Rectal smooth muscle tissue (tissue), 1 donor: ENCODE measurements at regions not wholly inside any gene's neighbourhood (a gene's known extent, or its start where the extent isn't known, plus 50 kb on each side); places are given as distances from the start of the nearest gene placed in this dataset.
"Not testable (repeated sequence)": the region's sequence is repeated elsewhere in the genome, so short reads cannot be mapped to it uniquely, and the experiment has no call there.

Experiments used
- H3K27ac ChIP-seq: one replicate; pipeline ENCODE4 v1.7.0; 2013; ENCODE audit warnings: low read depth, low read length, inconsistent platforms
- H3K27me3 ChIP-seq: one replicate; pipeline ENCODE4 v1.7.0; 2013; ENCODE audit warnings: low read length; ENCODE audit not compliant: control insufficient read depth, insufficient read depth
- H3K36me3 ChIP-seq: one replicate; pipeline ENCODE4 v1.7.0; 2013; ENCODE audit warnings: low read length; ENCODE audit not compliant: control insufficient read depth, insufficient read depth
- H3K4me1 ChIP-seq: one replicate; pipeline ENCODE4 v1.7.0; 2013; ENCODE audit warnings: low read length; ENCODE audit not compliant: control insufficient read depth, insufficient read depth
- H3K4me3 ChIP-seq: one replicate; pipeline ENCODE4 v1.7.0; 2013; ENCODE audit warnings: low read length
- H3K9ac ChIP-seq: one replicate; pipeline ENCODE4 v1.7.0; 2013; ENCODE audit warnings: low read length

- Histone ChIP-seq H3K27me3 (no peaks in the 10 kb centered on the region), H3K4me1 (no peaks in the 10 kb centered on the region), H3K9ac (no peak overlapping the region), H3K4me3 (no peak overlapping the region), H3K27ac (no peak overlapping the region), H3K36me3 (no peaks in the 10 kb centered on the region)
These were observed 962.0 kb upstream of the NOVA1 start for GRCh38 chr14:27559848-27560247.

GRCh38 chr14:27566843-27567382, 969.1 kb upstream of the NOVA1 start:
- no peaks in the 10 kb centered on the region for H3K36me3 ChIP-seq
- H3K27me3 ChIP-seq: no peaks in the 10 kb centered on the region
- no peak overlapping the region for H3K9ac ChIP-seq
- no peaks in the 10 kb centered on the region for H3K4me1 ChIP-seq
- no peak overlapping the region for H3K27ac ChIP-seq
- H3K4me3 ChIP-seq: no peak overlapping the region

- Histone ChIP-seq H3K4me3 (no peak overlapping the region), H3K27ac (no peak overlapping the region), H3K36me3 (no peaks in the 10 kb centered on the region), H3K9ac (no peak overlapping the region), H3K27me3 (no peaks in the 10 kb centered on the region), H3K4me1 (no peaks in the 10 kb centered on the region)
These were observed 975.2 kb upstream of the NOVA1 start for GRCh38 chr14:27573018-27573417.

DNA sequence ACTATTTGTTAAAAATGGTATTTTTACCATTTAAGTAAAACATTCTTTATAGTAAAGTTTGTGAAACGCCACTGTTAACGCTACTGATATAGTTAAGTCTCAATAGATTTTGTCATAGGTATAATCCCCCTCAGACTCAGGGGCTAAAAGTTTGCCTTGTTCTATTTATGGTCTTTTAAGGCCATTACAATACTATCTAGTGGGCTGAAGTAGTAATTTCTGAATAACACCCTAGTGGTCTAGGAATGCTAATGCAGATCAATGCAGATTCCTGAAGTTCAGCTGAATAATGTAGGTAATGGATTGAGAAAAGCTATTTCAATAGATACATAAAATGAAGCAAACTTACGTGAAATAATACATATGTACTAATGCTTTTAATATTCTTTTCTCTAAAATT, 989.3 kb upstream of the NOVA1 start:
- H3K36me3 ChIP-seq: no peaks in the 10 kb centered on the region
- no peaks in the 10 kb centered on the region for H3K4me1 ChIP-seq
- H3K27ac ChIP-seq: no peak overlapping the region
- no peak overlapping the region for H3K9ac ChIP-seq
- no peaks in the 10 kb centered on the region for H3K27me3 ChIP-seq
- no peak overlapping the region for H3K4me3 ChIP-seq

DNA sequence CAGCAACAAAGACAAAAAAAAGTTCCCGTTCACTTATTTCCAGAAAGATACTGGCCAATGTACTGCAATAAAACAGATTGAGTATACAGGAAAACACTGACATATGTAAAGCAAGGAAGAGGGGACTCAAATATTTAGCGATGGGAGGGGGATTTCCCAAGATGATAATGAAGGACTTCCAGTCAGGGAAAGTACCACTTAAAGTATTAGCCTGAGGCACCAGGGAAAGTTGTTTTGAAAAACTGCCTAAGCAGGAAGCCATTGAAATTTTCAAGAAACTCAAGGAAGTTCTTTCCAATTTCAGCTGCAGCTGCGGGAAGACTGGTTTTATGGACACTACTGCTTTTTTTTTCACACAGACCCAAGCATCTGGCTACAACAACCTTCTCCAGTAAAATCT, 1007.4 kb upstream of the NOVA1 start:
- H3K4me3 ChIP-seq: no peak overlapping the region
- H3K27ac ChIP-seq: no peak overlapping the region
- no peaks in the 10 kb centered on the region for H3K36me3 ChIP-seq
- no peaks in the 10 kb centered on the region for H3K27me3 ChIP-seq
- no peaks in the 10 kb centered on the region for H3K4me1 ChIP-seq
- no peak overlapping the region for H3K9ac ChIP-seq

GRCh38 chr14:27608377-27608776, 1010.5 kb upstream of the NOVA1 start:
- Histone ChIP-seq H3K27me3 (no peaks in the 10 kb centered on the region), H3K27ac (no peak overlapping the region), H3K4me3 (no peak overlapping the region)

GRCh38 chr14:27612121-27612520, 1014.3 kb upstream of the NOVA1 start:
- no peak overlapping the region for H3K27ac ChIP-seq
- no peaks in the 10 kb centered on the region for H3K27me3 ChIP-seq
- no peak overlapping the region for H3K4me3 ChIP-seq
- H3K36me3 ChIP-seq: no peaks in the 10 kb centered on the region
- no peaks in the 10 kb centered on the region for H3K4me1 ChIP-seq
- no peak overlapping the region for H3K9ac ChIP-seq

More at GRCh38 chr14:27608377-27608776, 1010.5 kb upstream of the NOVA1 start:
- Histone ChIP-seq H3K9ac (no peak overlapping the region), H3K4me1 (no peaks in the 10 kb centered on the region), H3K36me3 (no peaks in the 10 kb centered on the region)

DNA sequence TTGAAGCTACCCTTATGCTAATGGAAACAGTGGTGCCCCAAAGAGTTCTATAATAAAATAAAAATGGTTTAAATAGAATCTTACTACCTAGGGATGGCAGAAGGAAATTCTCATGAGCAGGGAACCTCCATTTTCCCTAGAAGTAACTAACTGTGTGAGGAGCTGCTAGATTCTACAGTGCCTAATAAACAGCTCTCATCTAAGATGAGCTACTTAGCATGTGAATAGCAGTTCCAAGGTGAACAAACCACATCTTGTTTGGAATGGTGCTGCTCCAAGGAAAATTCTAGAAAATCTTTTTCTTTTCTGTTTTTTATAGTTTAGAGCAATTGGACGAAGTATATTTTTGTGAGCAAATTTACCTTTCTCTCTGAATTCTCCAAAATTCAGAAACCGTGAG, 1015.3 kb upstream of the NOVA1 start:
- Histone ChIP-seq H3K27me3 (no peaks in the 10 kb centered on the region), H3K9ac (no peak overlapping the region)

GRCh38 chr14:27623782-27624181, 1025.9 kb upstream of the NOVA1 start:
- Histone ChIP-seq H3K4me3 (no peak overlapping the region), H3K36me3 (no peaks in the 10 kb centered on the region), H3K9ac (no peak overlapping the region), H3K27me3 (no peaks in the 10 kb centered on the region), H3K27ac (no peak overlapping the region), H3K4me1 (no peaks in the 10 kb centered on the region)

More for the DNA sequence above, 1015.3 kb upstream of the NOVA1 start:
- Histone ChIP-seq H3K4me1 (no peaks in the 10 kb centered on the region), H3K4me3 (no peak overlapping the region), H3K36me3 (no peaks in the 10 kb centered on the region), H3K27ac (no peak overlapping the region)

DNA sequence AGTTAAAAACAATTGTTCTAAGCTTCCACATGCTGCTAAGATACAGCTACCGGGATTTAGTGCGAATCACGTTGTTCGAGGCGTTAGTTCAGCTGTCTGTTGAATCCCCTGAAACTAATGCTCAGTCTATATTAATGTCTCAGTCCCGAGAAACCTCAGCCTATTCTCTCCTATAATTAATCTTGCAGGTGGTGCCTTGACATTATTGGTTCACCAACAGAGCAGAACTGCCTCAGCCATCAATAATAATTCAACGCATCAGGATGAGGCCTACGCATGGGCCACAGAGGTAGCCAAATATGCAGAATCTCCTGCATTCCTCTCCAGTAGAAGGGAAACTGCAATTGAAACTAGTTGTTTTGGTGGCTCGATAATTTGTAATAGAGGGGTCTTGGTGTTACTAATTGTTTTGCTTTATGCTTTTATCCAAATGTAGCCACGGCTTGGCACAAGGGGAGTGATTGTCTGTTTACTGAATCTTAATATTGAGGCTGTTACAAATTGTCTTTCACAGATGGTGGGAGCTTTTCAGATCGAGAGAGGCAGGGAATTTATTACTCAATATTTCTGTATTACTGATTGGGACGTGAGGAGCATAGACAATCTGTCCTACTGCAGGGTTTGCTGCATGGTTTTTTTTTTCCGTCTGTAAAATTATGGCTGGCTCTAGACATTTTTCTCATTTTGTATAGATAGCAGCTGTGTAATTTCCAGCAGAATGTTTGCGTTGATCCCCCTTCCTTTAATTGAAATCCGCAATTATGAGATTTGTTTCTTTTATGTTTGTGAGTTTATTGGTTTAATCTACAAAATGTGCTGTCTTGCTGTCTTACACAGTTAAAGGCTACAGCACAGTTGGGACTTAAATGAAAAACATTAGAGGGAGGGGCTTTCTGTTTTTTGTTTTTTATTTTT, 1036.5 kb upstream of the NOVA1 start:
- Histone ChIP-seq H3K4me1 (no peaks in the 10 kb centered on the region), H3K4me3 (no peak overlapping the region), H3K27me3 (no peaks in the 10 kb centered on the region)

GRCh38 chr14:27640688-27641087, 1042.9 kb upstream of the NOVA1 start:
- not testable (repeated sequence) for H3K4me1 ChIP-seq, H3K27ac ChIP-seq, H3K36me3 ChIP-seq, H3K27me3 ChIP-seq, H3K9ac ChIP-seq, H3K4me3 ChIP-seq

More for the DNA sequence above, 1036.5 kb upstream of the NOVA1 start:
- no peak overlapping the region for H3K9ac ChIP-seq
- no peaks in the 10 kb centered on the region for H3K36me3 ChIP-seq
- H3K27ac ChIP-seq: no peak overlapping the region

- H3K4me1 ChIP-seq: no peaks in the 10 kb centered on the region
- no peaks in the 10 kb centered on the region for H3K36me3 ChIP-seq
- H3K9ac ChIP-seq: no peak overlapping the region
- no peaks in the 10 kb centered on the region for H3K27me3 ChIP-seq
- H3K4me3 ChIP-seq: no peak overlapping the region
- no peak overlapping the region for H3K27ac ChIP-seq
These were observed 1044.5 kb upstream of the NOVA1 start for GRCh38 chr14:27642251-27642866.
